B cell (primary cell): ENCODE measurements at regions not wholly inside any gene's neighbourhood (a gene's known extent, or its start where the extent isn't known, plus 50 kb on each side); places are given as distances from the start of the nearest gene placed in this dataset.

Experiments
- ATAC-seq: fragments of 200-7000 bp; cut with Tn5 transposase; one replicate; pipeline ENCODE4 v1.10.0; 2021; ENCODE audit warnings: low read depth, mild to moderate bottlenecking, moderate number of reproducible peaks, moderate library complexity
- CTCF ChIA-PET: fragments of 350-600 bp; sonication (Branson Sonifier 250); formaldehyde crosslinking; loops from one replicate; lab custom pipeline; 2021; ENCODE audit warnings: antibody characterized with exemption, inconsistent platforms; lab: Charles Lee
- POLR2A ChIA-PET: fragments of 350-600 bp; sonication (Branson Sonifier 250); formaldehyde crosslinking; loops from one replicate; lab custom pipeline; 2021; ENCODE audit warnings: antibody characterized with exemption; lab: Charles Lee
- DNase-seq: peaks from one replicate; pipeline ENCODE4 v3.0.0; 2013
- H2AFZ ChIP-seq: 2 replicates; pipeline ENCODE4 v1.6.1; 2012; ENCODE audit warnings: mild to moderate bottlenecking, low read depth, low read length; ENCODE audit not compliant: insufficient read depth, poor library complexity, severe bottlenecking
- H3K27ac ChIP-seq, 2 donors: 1 replicate in 1 of 2; 2 replicates in 1 of 2; pipeline ENCODE4 v1.5.1; 2012 to 2013; ENCODE audit warnings: low read length in 2 of 2, mild to moderate bottlenecking in 2 of 2, moderate library complexity in 1 of 2
- H3K27me3 ChIP-seq, 4 experiments: fragments of 200-600 bp in 1 of 4; sonication (generic) in 1 of 4; replicated peaks in 1 of 4; 1 replicate in 2 of 4; 2 replicates in 2 of 4; pipeline versions ENCODE4 v1.6.1 to v1.7.0; 2013 to 2016; ENCODE audit warnings: low read length in 3 of 4, mild to moderate bottlenecking in 2 of 4, mixed read lengths in 1 of 4, moderate library complexity in 1 of 4; ENCODE audit not compliant: insufficient read depth in 4 of 4, control insufficient read depth in 3 of 4; ENCODE audit errors: control extremely low read depth in 1 of 4
- H3K36me3 ChIP-seq, 2 experiments: replicated peaks in 1 of 2; 1 replicate in 1 of 2; 2 replicates in 1 of 2; pipeline versions ENCODE4 v1.6.1 to v1.7.1; 2013; ENCODE audit warnings: low read length in 1 of 2; ENCODE audit not compliant: insufficient read depth in 2 of 2, control insufficient read depth in 1 of 2; ENCODE audit errors: control extremely low read depth in 1 of 2, extremely low read depth in 1 of 2
- H3K4me1 ChIP-seq, 2 donors: fragments of 200-600 bp in 1 of 2; sonication (generic) in 1 of 2; 1 replicate in 1 of 2; 2 replicates in 1 of 2; pipeline versions ENCODE4 v1.5.1 to v1.6.1; 2013 to 2017; ENCODE audit warnings: low read length in 2 of 2; ENCODE audit not compliant: control insufficient read depth in 2 of 2, insufficient read depth in 2 of 2
- H3K4me2 ChIP-seq: replicated peaks from 2 replicates; pipeline ENCODE3; 2012; ENCODE audit warnings: mild to moderate bottlenecking, low read depth, low read length; ENCODE audit not compliant: poor library complexity, severe bottlenecking
- H3K4me3 ChIP-seq, 5 experiments: fragments of 200-600 bp in 1 of 5; sonication (generic) in 1 of 5; 1 replicate in 3 of 5; 2 replicates in 2 of 5; pipeline versions ENCODE4 v1.5.1 to v1.7.0; 2011 to 2016; ENCODE audit warnings: low read length in 4 of 5, mild to moderate bottlenecking in 4 of 5, low read depth in 2 of 5, control low read depth in 1 of 5, moderate library complexity in 1 of 5; ENCODE audit not compliant: insufficient read depth in 1 of 5; ENCODE audit errors: control extremely low read depth in 1 of 5, extremely low read depth in 1 of 5
- H3K79me2 ChIP-seq: fragments of 200-600 bp; sonication (generic); one replicate; pipeline ENCODE4 v1.6.0; 2016; ENCODE audit warnings: low read length; ENCODE audit not compliant: control insufficient read depth, insufficient read depth
- H3K9ac ChIP-seq: fragments of 200-600 bp; sonication (generic); 2 replicates; pipeline ENCODE4 v1.6.1; 2017; ENCODE audit warnings: mild to moderate bottlenecking, low read length, moderate library complexity
- H3K9me3 ChIP-seq, 3 donors: one replicate each; pipeline versions ENCODE4 v1.6.1 to v1.7.1; 2013; ENCODE audit warnings: low read length in 2 of 3; ENCODE audit not compliant: control insufficient read depth in 2 of 3, insufficient read depth in 1 of 3; ENCODE audit errors: control extremely low read depth in 1 of 3
- H4K20me1 ChIP-seq: 2 replicates; pipeline ENCODE4 v1.6.0; 2012; ENCODE audit warnings: mild to moderate bottlenecking, low read length; ENCODE audit not compliant: insufficient read depth, control insufficient read depth, poor library complexity, severe bottlenecking
- H3K27ac Mint-ChIP-seq: one replicate; pipeline ENCODE4 v1.8.0; 2021; ENCODE audit warnings: mixed read lengths
- H3K27me3 Mint-ChIP-seq: one replicate; pipeline ENCODE4 v1.8.0; 2021; ENCODE audit warnings: mixed read lengths
- H3K4me1 Mint-ChIP-seq: one replicate; pipeline ENCODE4 v1.8.0; 2021; ENCODE audit warnings: mixed read lengths
- H3K4me3 Mint-ChIP-seq: one replicate; pipeline ENCODE4 v1.8.0; 2021; ENCODE audit warnings: mixed read lengths
- H3K9me3 Mint-ChIP-seq: one replicate; pipeline ENCODE4 v1.8.0; 2022; ENCODE audit warnings: mixed read lengths; ENCODE audit not compliant: insufficient read depth
- CTCF ChIP-seq: fragments of 200-600 bp; IDR thresholded peaks from one replicate; pipeline ENCODE4 v1.8.0; 2022; ENCODE audit warnings: antibody characterized with exemption, mild to moderate bottlenecking
- EZH2 ChIP-seq: IDR thresholded peaks from 2 replicates; pipeline ENCODE4 v1.6.1; 2012; ENCODE audit warnings: borderline replicate concordance, low read depth, mild to moderate bottlenecking, moderate library complexity, low read length; ENCODE audit not compliant: insufficient read depth, poor library complexity, severe bottlenecking
- WGBS: methylation state at CpG from one replicate; pipeline ENCODE4 v1.1.5; 2013; ENCODE audit warnings: missing lambda C conversion rate; ENCODE audit not compliant: insufficient coverage; 5-methylcytosine and 5-hydroxymethylcytosine counted together
- intact Hi-C: fragments of 100-400 bp; cut with micrococcal nuclease; formaldehyde crosslinking; loops from one replicate; pipeline ENCODE4 v1.10.0; 2022

GRCh38 chr6:163867518-163868292, 453.2 kb downstream of the QKI start:
- Histone ChIP-seq H3K27me3 (peaks cover 0 to 6% (median 0%) of the 10 kb centered on the region in 4 experiments), H2AFZ (no peak overlapping the region), H3K9me3 (no peaks in the 10 kb centered on the region), H3K79me2 (no peaks in the 10 kb centered on the region), H3K27ac (no peak overlapping the region), H3K4me2 (no peak overlapping the region), H3K4me1 (no peaks in the 10 kb centered on the region), H3K36me3 (no peaks in the 10 kb centered on the region), H4K20me1 (no peaks in the 10 kb centered on the region), H3K4me3 (no peak overlapping the region), H3K9ac (no peak overlapping the region)
- DNase-seq (no peak), ATAC-seq (no peak)
- POLR2A ChIA-PET, result no interaction called here
- Mint-ChIP-seq H3K27me3 (peaks cover 17% of the 10 kb centered on the region), H3K9me3 (no peaks in the 10 kb centered on the region), H3K27ac (no peak overlapping the region), H3K4me3 (no peak overlapping the region), H3K4me1 (peaks cover 6% of the 10 kb centered on the region)
- intact Hi-C loops, result no loop called here
- CTCF ChIA-PET, result interaction anchor here (0.8 kb wide), 1 partner anchor 122 kb away, joined by 4 read pairs; no protein-coding TSS in a partner anchor
- 81% methylated on average over 22 of the region's 31 CpGs for whole genome bisulfite sequencing
- TF ChIP-seq CTCF, result no peak
- TF ChIP-seq EZH2, result no peak

- Histone ChIP-seq H3K27me3 (peaks cover 0 to 6% (median 0%) of the 10 kb centered on the region in 4 experiments), H3K4me2 (no peak overlapping the region), H3K4me1 (no peaks in the 10 kb centered on the region), H4K20me1 (no peaks in the 10 kb centered on the region), H3K9me3 (no peaks in the 10 kb centered on the region), H2AFZ (no peak overlapping the region), H3K27ac (no peak overlapping the region), H3K79me2 (no peaks in the 10 kb centered on the region), H3K9ac (no peak overlapping the region), H3K4me3 (no peak overlapping the region), H3K36me3 (no peaks in the 10 kb centered on the region)
- no peak overlapping the region for H3K4me3 Mint-ChIP-seq
- TF ChIP-seq EZH2, result no peak
- DNase-seq (no peak), ATAC-seq (no peak)
- POLR2A ChIA-PET, result no interaction called here
- CTCF ChIA-PET, result no interaction called here
- H3K4me1 Mint-ChIP-seq, result peaks cover 6% of the 10 kb centered on the region
- peaks cover 26% of the 10 kb centered on the region for H3K27me3 Mint-ChIP-seq
- WGBS, result 85% methylated on average over 4 of the region's 9 CpGs
- no peaks in the 10 kb centered on the region for H3K9me3 Mint-ChIP-seq
- no peak overlapping the region for H3K27ac Mint-ChIP-seq
- intact Hi-C loops, result no loop called here
Observed at GRCh38 chr6:163866192-163866591, 451.7 kb downstream of the QKI start.
